ENCODE measurements at regions not wholly inside any gene's neighbourhood (a gene's known extent, or its start where the extent isn't known, plus 50 kb on each side); places are given as distances from the start of the nearest gene placed in this dataset.

GRCh38 chr12:114916124-114916523, 232.1 kb upstream of the TBX3 start:
- TF ChIP-seq CTCF (IDR thresholded peaks at IDR 0.05; ENCODE audit: low read depth, low read length) (no peak), MAX (IDR thresholded peaks at IDR 0.05; ENCODE audit: low read depth, low read length) (no peak), POLR2A (IDR thresholded peaks at IDR 0.05; ENCODE audit: extremely low read depth, insufficient read length) (no peak)
